NT2/D1 (cell line): ENCODE measurements at regions not wholly inside any gene's neighbourhood (a gene's known extent, or its start where the extent isn't known, plus 50 kb on each side); places are given as distances from the start of the nearest gene placed in this dataset.

Experiments
- SUZ12 ChIP-seq: IDR thresholded peaks from 2 replicates; pipeline ENCODE4 v1.6.1; 2011; ENCODE audit not compliant: insufficient read length, insufficient read depth; ENCODE audit errors: extremely low read depth
- YY1 ChIP-seq: IDR thresholded peaks from 2 replicates; pipeline ENCODE4 v1.6.1; 2011; ENCODE audit not compliant: insufficient read length, insufficient read depth
- ZNF274 ChIP-seq: IDR thresholded peaks from 2 replicates; pipeline ENCODE4 v1.6.1; 2011; ENCODE audit warnings: mild to moderate bottlenecking, low read depth, low read length

DNA sequence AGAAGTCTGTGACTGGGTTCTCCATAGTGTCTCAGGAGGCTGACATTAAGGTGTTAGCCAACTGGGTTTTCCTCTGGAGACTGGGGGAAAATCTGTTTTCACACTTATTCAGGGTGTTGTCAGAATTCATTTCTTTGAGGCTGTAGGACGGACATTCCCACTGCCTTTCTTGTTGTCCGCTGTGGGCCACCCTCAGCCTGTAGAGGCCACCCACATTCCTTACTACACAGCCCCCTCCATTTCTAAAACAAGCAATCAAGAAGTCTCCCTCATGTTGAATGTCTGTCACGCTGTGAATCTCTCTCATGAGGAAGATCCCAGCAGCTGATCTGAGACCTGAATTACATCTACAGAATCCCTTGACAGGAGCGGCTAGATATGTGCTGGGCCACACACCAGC is 295.5 kb upstream of the RUNX1 start:
- TF ChIP-seq YY1, result no peak
- TF ChIP-seq ZNF274, result no peak
- TF ChIP-seq SUZ12, result no peak
